Body of pancreas (tissue), 4 donors: ENCODE measurements at regions not wholly inside any gene's neighbourhood (a gene's known extent, or its start where the extent isn't known, plus 50 kb on each side); places are given as distances from the start of the nearest gene placed in this dataset.

ENCODE experiments used
- CTCF ChIP-seq, 7 experiments: fragments of 450-650 bp in 4 of 7; fragments of 200-600 bp in 3 of 7; sonication (generic) in 3 of 7; IDR thresholded peaks; one replicate each; pipeline ENCODE4 v1.5.1; 2016 to 2019; ENCODE audit warnings: antibody characterized with exemption in 7 of 7
- POLR2A ChIP-seq, 3 donors: fragments of 450-650 bp; IDR thresholded peaks; one replicate each; pipeline ENCODE4 v1.6.1; 2016; ENCODE audit warnings: antibody characterized with exemption in 3 of 3, mild to moderate bottlenecking in 2 of 3

GRCh38 chrX:76802708-76803107, 375.2 kb downstream of the MAGEE1 start:
- no peak for TF ChIP-seq CTCF (IDR thresholded peaks at IDR 0.05)
- TF ChIP-seq POLR2A (IDR thresholded peaks at IDR 0.05): no peak
